ENCODE measurements at regions not wholly inside any gene's neighbourhood (a gene's known extent, or its start where the extent isn't known, plus 50 kb on each side); places are given as distances from the start of the nearest gene placed in this dataset.

GRCh38 chr2:219810895-219811294 is 183.5 kb downstream of the SLC4A3 start:
- peaks cover 8% of the 10 kb centered on the region for H3K9me3 Mint-ChIP-seq
- H3K27ac Mint-ChIP-seq: no peak overlapping the region
- DNase-seq (no peak), ATAC-seq (ENCODE audit: low read depth) (no peak)
- H3K4me3 Mint-ChIP-seq: no peak overlapping the region
- no peaks in the 10 kb centered on the region for H3K36me3 Mint-ChIP-seq
- POLR2A ChIA-PET: no interaction called here
- H3K4me1 Mint-ChIP-seq: no peaks in the 10 kb centered on the region
- H3K27me3 Mint-ChIP-seq: no peaks in the 10 kb centered on the region

- H3K36me3 Mint-ChIP-seq: no peaks in the 10 kb centered on the region
- DNase-seq: no peak
- no peaks in the 10 kb centered on the region for H3K27me3 Mint-ChIP-seq
- H3K4me3 Mint-ChIP-seq: no peak overlapping the region
- no peaks in the 10 kb centered on the region for H3K4me1 Mint-ChIP-seq
- peaks cover 5% of the 10 kb centered on the region for H3K9me3 Mint-ChIP-seq
- POLR2A ChIA-PET: no interaction called here
- no peak for ATAC-seq (ENCODE audit: low read depth)
- no peak overlapping the region for H3K27ac Mint-ChIP-seq
Observed at GRCh38 chr2:219812672-219813071, 185.2 kb downstream of the SLC4A3 start.

- DNase-seq (no peak), ATAC-seq (ENCODE audit: low read depth) (no peak)
- no peaks in the 10 kb centered on the region for H3K4me1 Mint-ChIP-seq
- no peak overlapping the region for H3K4me3 Mint-ChIP-seq
- POLR2A ChIA-PET: no interaction called here
- peaks cover 2% of the 10 kb centered on the region for H3K27me3 Mint-ChIP-seq
- H3K27ac Mint-ChIP-seq: no peak overlapping the region
- no peaks in the 10 kb centered on the region for H3K36me3 Mint-ChIP-seq
- peaks cover 2% of the 10 kb centered on the region for H3K9me3 Mint-ChIP-seq
Observed at GRCh38 chr2:219820767-219821166, 193.3 kb downstream of the SLC4A3 start.

- no peak overlapping the region for H3K4me3 Mint-ChIP-seq
- H3K36me3 Mint-ChIP-seq: no peaks in the 10 kb centered on the region
- POLR2A ChIA-PET: no interaction called here
Observed at GRCh38 chr2:219823574-219823973, 196.1 kb downstream of the SLC4A3 start.

GRCh38 chr2:219824996-219825395 is 197.6 kb downstream of the SLC4A3 start:
- no peak overlapping the region for H3K4me3 Mint-ChIP-seq
- peaks cover 2% of the 10 kb centered on the region for H3K27me3 Mint-ChIP-seq
- H3K36me3 Mint-ChIP-seq: no peaks in the 10 kb centered on the region

More at GRCh38 chr2:219823574-219823973, 196.1 kb downstream of the SLC4A3 start:
- ATAC-seq (ENCODE audit: low read depth) (no peak), DNase-seq (no peak)
- H3K27ac Mint-ChIP-seq: no peak overlapping the region
- H3K9me3 Mint-ChIP-seq: no peaks in the 10 kb centered on the region
- no peaks in the 10 kb centered on the region for H3K4me1 Mint-ChIP-seq
- peaks cover 2% of the 10 kb centered on the region for H3K27me3 Mint-ChIP-seq

GRCh38 chr2:219828127-219828526 is 200.7 kb downstream of the SLC4A3 start:
- Mint-ChIP-seq H3K4me3 (no peak overlapping the region), H3K4me1 (no peaks in the 10 kb centered on the region), H3K9me3 (no peaks in the 10 kb centered on the region), H3K36me3 (no peaks in the 10 kb centered on the region), H3K27ac (no peak overlapping the region), H3K27me3 (no peaks in the 10 kb centered on the region)
- DNase-seq: no peak
- no peak for ATAC-seq (ENCODE audit: low read depth)
- POLR2A ChIA-PET: no interaction called here

More at GRCh38 chr2:219824996-219825395, 197.6 kb downstream of the SLC4A3 start:
- DNase-seq: no peak
- no peaks in the 10 kb centered on the region for H3K4me1 Mint-ChIP-seq
- no peak overlapping the region for H3K27ac Mint-ChIP-seq
- no peak for ATAC-seq (ENCODE audit: low read depth)
- POLR2A ChIA-PET: no interaction called here
- no peaks in the 10 kb centered on the region for H3K9me3 Mint-ChIP-seq

- Mint-ChIP-seq H3K4me1 (no peaks in the 10 kb centered on the region), H3K27ac (no peak overlapping the region), H3K27me3 (no peaks in the 10 kb centered on the region), H3K4me3 (no peak overlapping the region), H3K9me3 (no peaks in the 10 kb centered on the region), H3K36me3 (no peaks in the 10 kb centered on the region)
- POLR2A ChIA-PET: no interaction called here
- no peak for DNase-seq
- no peak for ATAC-seq (ENCODE audit: low read depth)
Observed at GRCh38 chr2:219829667-219830352, 202.4 kb downstream of the SLC4A3 start.

GRCh38 chr2:219830353-219830738 is 202.9 kb downstream of the SLC4A3 start:
- POLR2A ChIA-PET: no interaction called here
- Mint-ChIP-seq H3K27ac (no peak overlapping the region), H3K27me3 (no peaks in the 10 kb centered on the region), H3K9me3 (no peaks in the 10 kb centered on the region), H3K4me1 (no peaks in the 10 kb centered on the region), H3K4me3 (no peak overlapping the region), H3K36me3 (no peaks in the 10 kb centered on the region)
- no peak for DNase-seq
- no peak for ATAC-seq (ENCODE audit: low read depth)

GRCh38 chr2:219831957-219832356 is 204.5 kb downstream of the SLC4A3 start:
- Mint-ChIP-seq H3K9me3 (no peaks in the 10 kb centered on the region), H3K4me3 (no peak overlapping the region), H3K36me3 (no peaks in the 10 kb centered on the region), H3K27ac (no peak overlapping the region), H3K4me1 (no peaks in the 10 kb centered on the region), H3K27me3 (no peaks in the 10 kb centered on the region)
- no peak for DNase-seq
- POLR2A ChIA-PET: no interaction called here
- no peak for ATAC-seq (ENCODE audit: low read depth)

GRCh38 chr2:219832904-219833303 is 205.5 kb downstream of the SLC4A3 start:
- no peak for ATAC-seq (ENCODE audit: low read depth)

GRCh38 chr2:219835493-219835892 is 208.1 kb downstream of the SLC4A3 start:
- Mint-ChIP-seq H3K4me1 (no peaks in the 10 kb centered on the region), H3K27ac (no peak overlapping the region), H3K27me3 (no peaks in the 10 kb centered on the region), H3K9me3 (no peaks in the 10 kb centered on the region), H3K36me3 (no peaks in the 10 kb centered on the region), H3K4me3 (no peak overlapping the region)
- POLR2A ChIA-PET: no interaction called here
- ATAC-seq (ENCODE audit: low read depth): no peak
- no peak for DNase-seq

More at GRCh38 chr2:219832904-219833303, 205.5 kb downstream of the SLC4A3 start:
- Mint-ChIP-seq H3K4me3 (no peak overlapping the region), H3K27ac (no peak overlapping the region), H3K36me3 (no peaks in the 10 kb centered on the region), H3K9me3 (no peaks in the 10 kb centered on the region), H3K27me3 (no peaks in the 10 kb centered on the region), H3K4me1 (no peaks in the 10 kb centered on the region)
- DNase-seq: no peak
- POLR2A ChIA-PET: no interaction called here

- Mint-ChIP-seq H3K36me3 (no peaks in the 10 kb centered on the region), H3K4me3 (no peak overlapping the region), H3K27me3 (no peaks in the 10 kb centered on the region), H3K27ac (no peak overlapping the region), H3K9me3 (no peaks in the 10 kb centered on the region), H3K4me1 (no peaks in the 10 kb centered on the region)
- DNase-seq (no peak), ATAC-seq (ENCODE audit: low read depth) (no peak)
- POLR2A ChIA-PET: no interaction called here
Observed at GRCh38 chr2:219836647-219837177, 209.3 kb downstream of the SLC4A3 start.

GRCh38 chr2:219844401-219845091 is 217.1 kb downstream of the SLC4A3 start:
- Mint-ChIP-seq H3K36me3 (no peaks in the 10 kb centered on the region), H3K27me3 (no peaks in the 10 kb centered on the region), H3K27ac (no peak overlapping the region), H3K9me3 (no peaks in the 10 kb centered on the region), H3K4me3 (no peak overlapping the region), H3K4me1 (no peaks in the 10 kb centered on the region)
- ATAC-seq (ENCODE audit: low read depth) (no peak), DNase-seq (no peak)
- POLR2A ChIA-PET: no interaction called here

GRCh38 chr2:219848882-219849281 is 221.5 kb downstream of the SLC4A3 start:
- Mint-ChIP-seq H3K4me1 (no peaks in the 10 kb centered on the region), H3K9me3 (no peaks in the 10 kb centered on the region), H3K27me3 (no peaks in the 10 kb centered on the region), H3K4me3 (no peak overlapping the region), H3K36me3 (no peaks in the 10 kb centered on the region), H3K27ac (no peak overlapping the region)
- POLR2A ChIA-PET: no interaction called here
- DNase-seq: no peak
- no peak for ATAC-seq (ENCODE audit: low read depth)
